Fibroblast of lung (primary cell): ENCODE measurements at regions not wholly inside any gene's neighbourhood (a gene's known extent, or its start where the extent isn't known, plus 50 kb on each side); places are given as distances from the start of the nearest gene placed in this dataset.

Experiments used
- DNase-seq, 2 donors: peaks; one replicate each; pipeline versions ENCODE4 v3.0.0 to v3.0.0-alpha.2; 2010; ENCODE audit warnings: low read depth in 2 of 2
- H2AFZ ChIP-seq: 2 replicates; pipeline ENCODE4 v1.5.1; 2012; ENCODE audit warnings: low read length, control low read depth, inconsistent platforms
- H3K27ac ChIP-seq: 2 replicates; pipeline ENCODE4 v1.5.1; 2011; ENCODE audit warnings: low read length, control low read depth; ENCODE audit not compliant: insufficient read depth
- H3K27me3 ChIP-seq: 2 replicates; pipeline ENCODE4 v1.5.1; 2011; ENCODE audit warnings: mild to moderate bottlenecking, low read length; ENCODE audit not compliant: control insufficient read depth, insufficient read depth
- H3K36me3 ChIP-seq: 2 replicates; pipeline ENCODE4 v1.5.1; 2011; ENCODE audit warnings: low read length; ENCODE audit not compliant: control insufficient read depth, insufficient read depth
- H3K4me1 ChIP-seq: 2 replicates; pipeline ENCODE4 v1.5.1; 2011; ENCODE audit warnings: low read length; ENCODE audit not compliant: control insufficient read depth, insufficient read depth; ENCODE audit errors: extremely low read depth
- H3K4me2 ChIP-seq: 2 replicates; pipeline ENCODE4 v1.5.1; 2011; ENCODE audit warnings: low read length, control low read depth; ENCODE audit not compliant: insufficient read depth; ENCODE audit errors: extremely low read depth
- H3K4me3 ChIP-seq, 4 experiments: fragments of 200-600 bp in 1 of 4; sonication (generic) in 1 of 4; replicated peaks in 1 of 4; 2 replicates each; pipeline ENCODE4 v1.5.1; 2011 to 2016; ENCODE audit warnings: low read length in 4 of 4, low read depth in 3 of 4, mild to moderate bottlenecking in 3 of 4, control low read depth in 2 of 4, inconsistent platforms in 1 of 4, mixed read lengths in 1 of 4; ENCODE audit not compliant: insufficient read depth in 1 of 4; ENCODE audit errors: control extremely low read depth in 1 of 4
- H3K79me2 ChIP-seq: 2 replicates; pipeline ENCODE4 v1.5.1; 2012; ENCODE audit warnings: mild to moderate bottlenecking, low read length, inconsistent platforms; ENCODE audit not compliant: control insufficient read depth, insufficient read depth
- H3K9ac ChIP-seq: 2 replicates; pipeline ENCODE4 v1.5.1; 2011; ENCODE audit warnings: mild to moderate bottlenecking, low read length, control low read depth; ENCODE audit not compliant: insufficient read depth
- H3K9me3 ChIP-seq: 2 replicates; pipeline ENCODE4 v1.5.1; 2012; ENCODE audit warnings: low read depth, low read length; ENCODE audit not compliant: control insufficient read depth, insufficient read depth
- H4K20me1 ChIP-seq: 2 replicates; pipeline ENCODE4 v1.5.1; 2011; ENCODE audit warnings: low read length; ENCODE audit not compliant: control insufficient read depth, insufficient read depth; ENCODE audit errors: extremely low read depth
- CTCF ChIP-seq, 2 donors: IDR thresholded peaks in 1 of 2; conservative IDR thresholded peaks in 1 of 2; 1 replicate in 1 of 2; 2 replicates in 1 of 2; pipeline ENCODE4 v1.5.1; 2011 to 2012; ENCODE audit warnings: low read length in 2 of 2, control low read depth in 1 of 2, inconsistent platforms in 1 of 2, low read depth in 1 of 2, mild to moderate bottlenecking in 1 of 2
- EZH2 ChIP-seq: IDR thresholded peaks from 2 replicates; pipeline ENCODE4 v1.5.1; 2012; ENCODE audit warnings: low read length, control low read depth, mild to moderate bottlenecking; ENCODE audit errors: missing control alignments

GRCh38 chr6:165229216-165229615 is 80.2 kb downstream of the C6orf118 start:
- no peaks in the 10 kb centered on the region for H3K79me2 ChIP-seq
- no peak overlapping the region for H3K4me2 ChIP-seq
- H3K4me1 ChIP-seq, result no peaks in the 10 kb centered on the region
- no peaks in the 10 kb centered on the region for H3K27me3 ChIP-seq
- no peak overlapping the region for H2AFZ ChIP-seq
- H3K9ac ChIP-seq, result no peak overlapping the region
- DNase-seq, result no peak
- no peaks in the 10 kb centered on the region for H3K36me3 ChIP-seq
- TF ChIP-seq CTCF (conservative IDR thresholded peaks at IDR 0.05 in 1 of 2, IDR thresholded peaks at IDR 0.05 in 1 of 2; ENCODE audit: low read depth in 1 of 2, low read length in 2 of 2), result no peak
- TF ChIP-seq EZH2, result no peak
- H4K20me1 ChIP-seq, result no peaks in the 10 kb centered on the region
- no peak overlapping the region for H3K4me3 ChIP-seq
- H3K27ac ChIP-seq, result no peak overlapping the region
- H3K9me3 ChIP-seq, result no peaks in the 10 kb centered on the region

- Histone ChIP-seq H3K4me3 (no peak overlapping the region), H2AFZ (no peak overlapping the region), H3K36me3 (no peaks in the 10 kb centered on the region), H3K9me3 (no peaks in the 10 kb centered on the region), H3K79me2 (no peaks in the 10 kb centered on the region), H3K4me1 (no peaks in the 10 kb centered on the region), H3K9ac (no peak overlapping the region), H3K27me3 (no peaks in the 10 kb centered on the region), H3K4me2 (no peak overlapping the region), H4K20me1 (no peaks in the 10 kb centered on the region), H3K27ac (no peak overlapping the region)
- peak; percentile 0 to 68 for DNase-seq
- TF ChIP-seq EZH2 (no peak), CTCF (conservative IDR thresholded peaks at IDR 0.05 in 1 of 2, IDR thresholded peaks at IDR 0.05 in 1 of 2; ENCODE audit: low read depth in 1 of 2, low read length in 2 of 2) (no peak)
Measured at GRCh38 chr6:165227644-165228329, 81.6 kb downstream of the C6orf118 start.

GRCh38 chr6:165223736-165224135 is 85.7 kb downstream of the C6orf118 start:
- no peaks in the 10 kb centered on the region for H3K9me3 ChIP-seq
- no peak overlapping the region for H3K27ac ChIP-seq
- no peaks in the 10 kb centered on the region for H3K79me2 ChIP-seq
- H3K4me3 ChIP-seq, result no peak overlapping the region
- no peak for TF ChIP-seq EZH2
- no peak for TF ChIP-seq CTCF (conservative IDR thresholded peaks at IDR 0.05 in 1 of 2, IDR thresholded peaks at IDR 0.05 in 1 of 2; ENCODE audit: low read depth in 1 of 2, low read length in 2 of 2)
- no peaks in the 10 kb centered on the region for H4K20me1 ChIP-seq
- no peak overlapping the region for H3K4me2 ChIP-seq
- H3K36me3 ChIP-seq, result no peaks in the 10 kb centered on the region
- no peaks in the 10 kb centered on the region for H3K27me3 ChIP-seq
- no peaks in the 10 kb centered on the region for H3K4me1 ChIP-seq
- no peak for DNase-seq
- H2AFZ ChIP-seq, result no peak overlapping the region
- no peak overlapping the region for H3K9ac ChIP-seq
